NOMO-1 (cell line): ENCODE measurements at regions not wholly inside any gene's neighbourhood (a gene's known extent, or its start where the extent isn't known, plus 50 kb on each side); places are given as distances from the start of the nearest gene placed in this dataset.

ENCODE experiments used
- DNase-seq, 2 experiments: peaks; one replicate each; lab custom pipeline; 2025; ENCODE audit not compliant: unreplicated experiment in 2 of 2; lab: John Stamatoyannopoulos, UW

- no peak for DNase-seq
Measured at GRCh38 chr10:90171014-90171722, 469.8 kb downstream of the KIF20B start.

- DNase-seq: no peak
Measured at GRCh38 chr10:90174531-90174930, 473.1 kb downstream of the KIF20B start.

- no peak for DNase-seq
Measured at GRCh38 chr10:90175161-90175681, 473.8 kb downstream of the KIF20B start.

GRCh38 chr10:90179696-90180407 is 478.5 kb downstream of the KIF20B start:
- peak; percentile 32 to 88 for DNase-seq

GRCh38 chr10:90180886-90181691 is 479.7 kb downstream of the KIF20B start:
- no peak for DNase-seq

- no peak for DNase-seq
Measured at GRCh38 chr10:90192825-90193224, 491.4 kb downstream of the KIF20B start.

- DNase-seq: no peak
Measured at GRCh38 chr10:90193240-90193985, 492.0 kb downstream of the KIF20B start.

- no peak for DNase-seq
Measured at GRCh38 chr10:90195288-90195840, 494.0 kb downstream of the KIF20B start.

- no peak for DNase-seq
Measured at GRCh38 chr10:90197766-90198165, 496.4 kb downstream of the KIF20B start.

GRCh38 chr10:90199093-90199492 is 497.7 kb downstream of the KIF20B start:
- DNase-seq: no peak

GRCh38 chr10:90199513-90199912 is 498.1 kb downstream of the KIF20B start:
- no peak for DNase-seq

- no peak for DNase-seq
Measured at GRCh38 chr10:90204131-90204955, 503.0 kb downstream of the KIF20B start.

GRCh38 chr10:90204956-90205314 is 503.5 kb downstream of the KIF20B start:
- peak in 1 of 2 experiments; percentile 15 for DNase-seq

GRCh38 chr10:90205340-90205739 is 503.9 kb downstream of the KIF20B start:
- DNase-seq: no peak

- DNase-seq: no peak
Measured at GRCh38 chr10:90213346-90213745, 512.0 kb downstream of the KIF20B start.

GRCh38 chr10:90218846-90219245 is 517.5 kb downstream of the KIF20B start:
- DNase-seq: no peak

GRCh38 chr10:90222372-90222771 is 521.0 kb downstream of the KIF20B start:
- DNase-seq: no peak

- DNase-seq: no peak
Measured at GRCh38 chr10:90222939-90223338, 521.5 kb downstream of the KIF20B start.

- DNase-seq: no peak
Measured at GRCh38 chr10:90224791-90225566, 523.6 kb downstream of the KIF20B start.
